ENCODE measurements at regions not wholly inside any gene's neighbourhood (a gene's known extent, or its start where the extent isn't known, plus 50 kb on each side); places are given as distances from the start of the nearest gene placed in this dataset.

GRCh38 chr1:119288751-119289150 is 79.8 kb upstream of the HAO2 start:
- ATAC-seq = no peak
- no peak for TF ChIP-seq GLIS3 (CRISPR knock-in tag; IDR thresholded peaks at IDR 0.05)
- no peak for TF ChIP-seq CSDC2 (CRISPR knock-in tag; IDR thresholded peaks at IDR 0.05)
- no peak for TF ChIP-seq ISL1 (CRISPR knock-in tag; IDR thresholded peaks at IDR 0.05)
- TF ChIP-seq, protein P1, sequence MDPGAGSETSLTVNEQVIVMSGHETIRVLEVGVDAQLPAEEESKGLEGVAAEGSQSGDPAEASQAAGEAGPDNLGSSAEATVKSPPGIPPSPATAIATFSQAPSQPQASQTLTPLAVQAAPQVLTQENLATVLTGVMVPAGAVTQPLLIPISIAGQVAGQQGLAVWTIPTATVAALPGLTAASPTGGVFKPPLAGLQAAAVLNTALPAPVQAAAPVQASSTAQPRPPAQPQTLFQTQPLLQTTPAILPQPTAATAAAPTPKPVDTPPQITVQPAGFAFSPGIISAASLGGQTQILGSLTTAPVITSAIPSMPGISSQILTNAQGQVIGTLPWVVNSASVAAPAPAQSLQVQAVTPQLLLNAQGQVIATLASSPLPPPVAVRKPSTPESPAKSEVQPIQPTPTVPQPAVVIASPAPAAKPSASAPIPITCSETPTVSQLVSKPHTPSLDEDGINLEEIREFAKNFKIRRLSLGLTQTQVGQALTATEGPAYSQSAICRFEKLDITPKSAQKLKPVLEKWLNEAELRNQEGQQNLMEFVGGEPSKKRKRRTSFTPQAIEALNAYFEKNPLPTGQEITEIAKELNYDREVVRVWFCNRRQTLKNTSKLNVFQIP (CRISPR knock-in tag; IDR thresholded peaks at IDR 0.05; ENCODE audit: borderline replicate concordance, low read depth) = no peak
- TF ChIP-seq BACH2 (CRISPR knock-in tag; IDR thresholded peaks at IDR 0.05; ENCODE audit: borderline replicate concordance) = no peak
- TF ChIP-seq TOX (CRISPR knock-in tag; IDR thresholded peaks at IDR 0.05; ENCODE audit: borderline replicate concordance) = no peak
- TF ChIP-seq, protein P2, sequence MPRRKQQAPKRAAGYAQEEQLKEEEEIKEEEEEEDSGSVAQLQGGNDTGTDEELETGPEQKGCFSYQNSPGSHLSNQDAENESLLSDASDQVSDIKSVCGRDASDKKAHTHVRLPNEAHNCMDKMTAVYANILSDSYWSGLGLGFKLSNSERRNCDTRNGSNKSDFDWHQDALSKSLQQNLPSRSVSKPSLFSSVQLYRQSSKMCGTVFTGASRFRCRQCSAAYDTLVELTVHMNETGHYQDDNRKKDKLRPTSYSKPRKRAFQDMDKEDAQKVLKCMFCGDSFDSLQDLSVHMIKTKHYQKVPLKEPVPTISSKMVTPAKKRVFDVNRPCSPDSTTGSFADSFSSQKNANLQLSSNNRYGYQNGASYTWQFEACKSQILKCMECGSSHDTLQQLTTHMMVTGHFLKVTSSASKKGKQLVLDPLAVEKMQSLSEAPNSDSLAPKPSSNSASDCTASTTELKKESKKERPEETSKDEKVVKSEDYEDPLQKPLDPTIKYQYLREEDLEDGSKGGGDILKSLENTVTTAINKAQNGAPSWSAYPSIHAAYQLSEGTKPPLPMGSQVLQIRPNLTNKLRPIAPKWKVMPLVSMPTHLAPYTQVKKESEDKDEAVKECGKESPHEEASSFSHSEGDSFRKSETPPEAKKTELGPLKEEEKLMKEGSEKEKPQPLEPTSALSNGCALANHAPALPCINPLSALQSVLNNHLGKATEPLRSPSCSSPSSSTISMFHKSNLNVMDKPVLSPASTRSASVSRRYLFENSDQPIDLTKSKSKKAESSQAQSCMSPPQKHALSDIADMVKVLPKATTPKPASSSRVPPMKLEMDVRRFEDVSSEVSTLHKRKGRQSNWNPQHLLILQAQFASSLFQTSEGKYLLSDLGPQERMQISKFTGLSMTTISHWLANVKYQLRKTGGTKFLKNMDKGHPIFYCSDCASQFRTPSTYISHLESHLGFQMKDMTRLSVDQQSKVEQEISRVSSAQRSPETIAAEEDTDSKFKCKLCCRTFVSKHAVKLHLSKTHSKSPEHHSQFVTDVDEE (CRISPR knock-in tag; IDR thresholded peaks at IDR 0.05) = no peak

GRCh38 chr1:119290297-119290696 is 78.3 kb upstream of the HAO2 start:
- ATAC-seq = no peak
- no peak for TF ChIP-seq ZNF8 (CRISPR knock-in tag; IDR thresholded peaks at IDR 0.05)
- no peak for TF ChIP-seq TCF4 (CRISPR knock-in tag; IDR thresholded peaks at IDR 0.05; ENCODE audit: borderline replicate concordance)
- no peak for TF ChIP-seq BACH2 (CRISPR knock-in tag; IDR thresholded peaks at IDR 0.05; ENCODE audit: borderline replicate concordance)
- TF ChIP-seq ESRRG (CRISPR knock-in tag; IDR thresholded peaks at IDR 0.05) = no peak
- no peak for TF ChIP-seq ZFP3 (CRISPR knock-in tag; IDR thresholded peaks at IDR 0.05)
- TF ChIP-seq ISL1 (CRISPR knock-in tag; IDR thresholded peaks at IDR 0.05) = no peak
- no peak for TF ChIP-seq RARB (CRISPR knock-in tag; IDR thresholded peaks at IDR 0.05)
- no peak for TF ChIP-seq CSDC2 (CRISPR knock-in tag; IDR thresholded peaks at IDR 0.05)
- TF ChIP-seq, protein P3, sequence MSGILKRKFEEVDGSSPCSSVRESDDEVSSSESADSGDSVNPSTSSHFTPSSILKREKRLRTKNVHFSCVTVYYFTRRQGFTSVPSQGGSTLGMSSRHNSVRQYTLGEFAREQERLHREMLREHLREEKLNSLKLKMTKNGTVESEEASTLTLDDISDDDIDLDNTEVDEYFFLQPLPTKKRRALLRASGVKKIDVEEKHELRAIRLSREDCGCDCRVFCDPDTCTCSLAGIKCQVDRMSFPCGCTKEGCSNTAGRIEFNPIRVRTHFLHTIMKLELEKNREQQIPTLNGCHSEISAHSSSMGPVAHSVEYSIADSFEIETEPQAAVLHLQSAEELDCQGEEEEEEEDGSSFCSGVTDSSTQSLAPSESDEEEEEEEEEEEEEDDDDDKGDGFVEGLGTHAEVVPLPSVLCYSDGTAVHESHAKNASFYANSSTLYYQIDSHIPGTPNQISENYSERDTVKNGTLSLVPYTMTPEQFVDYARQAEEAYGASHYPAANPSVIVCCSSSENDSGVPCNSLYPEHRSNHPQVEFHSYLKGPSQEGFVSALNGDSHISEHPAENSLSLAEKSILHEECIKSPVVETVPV (CRISPR knock-in tag; IDR thresholded peaks at IDR 0.05) = no peak
- no peak for TF ChIP-seq ZNF565 (CRISPR knock-in tag; conservative IDR thresholded peaks at IDR 0.05; ENCODE audit: low read depth)
- TF ChIP-seq GLIS3 (CRISPR knock-in tag; IDR thresholded peaks at IDR 0.05) = no peak
- TF ChIP-seq ZFP30 (CRISPR knock-in tag; IDR thresholded peaks at IDR 0.05) = no peak
- TF ChIP-seq, protein P2 (CRISPR knock-in tag; IDR thresholded peaks at IDR 0.05) = no peak
- TF ChIP-seq PPARA (CRISPR knock-in tag; IDR thresholded peaks at IDR 0.05; ENCODE audit: borderline replicate concordance) = no peak

DNA sequence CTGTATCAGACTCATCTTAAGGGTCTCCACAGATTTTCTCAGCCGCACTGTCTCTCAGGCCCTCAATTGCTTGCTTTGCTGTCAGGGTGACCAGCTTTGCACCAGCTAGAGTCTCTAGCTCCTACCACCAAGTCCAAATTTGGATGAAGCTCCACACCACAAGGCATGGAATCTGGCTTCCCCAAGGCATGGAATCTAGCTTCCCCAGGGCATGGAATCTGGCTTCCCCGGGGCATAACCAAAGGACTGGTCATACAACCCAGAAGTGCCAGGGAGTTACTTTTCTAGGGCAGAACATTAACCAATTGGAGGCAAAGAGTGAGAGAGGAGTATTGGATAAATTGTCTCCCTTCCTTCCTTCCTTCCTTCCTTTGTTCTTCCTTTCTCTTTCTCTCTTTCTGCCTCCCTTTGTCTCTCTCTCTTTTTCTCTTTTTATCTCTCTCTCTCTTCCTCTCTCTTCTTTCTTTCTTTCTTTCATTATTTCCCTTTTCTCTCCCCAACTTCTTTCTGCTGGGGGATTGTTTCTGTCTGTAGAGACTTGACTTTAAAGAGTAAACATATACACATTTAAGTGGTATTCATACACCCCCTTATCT is 76.9 kb upstream of the HAO2 start:
- TF ChIP-seq CSDC2 (CRISPR knock-in tag; IDR thresholded peaks at IDR 0.05) (no peak), ISL1 (CRISPR knock-in tag; IDR thresholded peaks at IDR 0.05) (no peak), TOX (CRISPR knock-in tag; IDR thresholded peaks at IDR 0.05; ENCODE audit: borderline replicate concordance) (no peak)
- TF ChIP-seq, protein P2 (CRISPR knock-in tag; IDR thresholded peaks at IDR 0.05) = no peak
- ATAC-seq = no peak
